AG09319 (cell line): ENCODE measurements at regions not wholly inside any gene's neighbourhood (a gene's known extent, or its start where the extent isn't known, plus 50 kb on each side); places are given as distances from the start of the nearest gene placed in this dataset.

Experiments used
- DNase-seq: peaks from one replicate; pipeline ENCODE4 v3.0.0-alpha.2; 2010; ENCODE audit warnings: low read depth; ENCODE audit errors: extremely low read depth
- TF ChIP-seq, protein P1 (sequence below): IDR thresholded peaks from 2 replicates; pipeline ENCODE4 v1.5.1; 2011; ENCODE audit warnings: low read depth, mild to moderate bottlenecking, inconsistent platforms, low read length, moderate library complexity

DNA sequence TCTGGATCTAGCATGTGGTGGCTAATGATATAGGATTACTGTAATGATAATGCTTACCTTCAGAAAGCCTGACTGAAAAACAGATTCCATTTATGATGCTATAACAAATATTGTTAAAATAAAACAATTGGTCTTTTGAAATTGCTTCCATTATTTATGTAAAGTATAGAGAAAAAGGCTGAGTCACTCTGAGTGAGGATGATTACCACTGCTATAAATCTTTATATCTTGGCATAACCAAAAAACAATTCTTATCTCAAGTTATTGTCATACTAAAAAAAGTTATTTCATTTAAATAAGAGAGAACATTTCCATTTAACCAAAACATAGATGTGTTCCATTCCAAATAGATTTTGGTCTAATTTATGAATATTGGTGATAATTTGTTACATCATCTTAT is 53.0 kb upstream of the DST start:
- DNase-seq = no peak
- TF ChIP-seq, protein P1, sequence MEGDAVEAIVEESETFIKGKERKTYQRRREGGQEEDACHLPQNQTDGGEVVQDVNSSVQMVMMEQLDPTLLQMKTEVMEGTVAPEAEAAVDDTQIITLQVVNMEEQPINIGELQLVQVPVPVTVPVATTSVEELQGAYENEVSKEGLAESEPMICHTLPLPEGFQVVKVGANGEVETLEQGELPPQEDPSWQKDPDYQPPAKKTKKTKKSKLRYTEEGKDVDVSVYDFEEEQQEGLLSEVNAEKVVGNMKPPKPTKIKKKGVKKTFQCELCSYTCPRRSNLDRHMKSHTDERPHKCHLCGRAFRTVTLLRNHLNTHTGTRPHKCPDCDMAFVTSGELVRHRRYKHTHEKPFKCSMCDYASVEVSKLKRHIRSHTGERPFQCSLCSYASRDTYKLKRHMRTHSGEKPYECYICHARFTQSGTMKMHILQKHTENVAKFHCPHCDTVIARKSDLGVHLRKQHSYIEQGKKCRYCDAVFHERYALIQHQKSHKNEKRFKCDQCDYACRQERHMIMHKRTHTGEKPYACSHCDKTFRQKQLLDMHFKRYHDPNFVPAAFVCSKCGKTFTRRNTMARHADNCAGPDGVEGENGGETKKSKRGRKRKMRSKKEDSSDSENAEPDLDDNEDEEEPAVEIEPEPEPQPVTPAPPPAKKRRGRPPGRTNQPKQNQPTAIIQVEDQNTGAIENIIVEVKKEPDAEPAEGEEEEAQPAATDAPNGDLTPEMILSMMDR = no peak

DNA sequence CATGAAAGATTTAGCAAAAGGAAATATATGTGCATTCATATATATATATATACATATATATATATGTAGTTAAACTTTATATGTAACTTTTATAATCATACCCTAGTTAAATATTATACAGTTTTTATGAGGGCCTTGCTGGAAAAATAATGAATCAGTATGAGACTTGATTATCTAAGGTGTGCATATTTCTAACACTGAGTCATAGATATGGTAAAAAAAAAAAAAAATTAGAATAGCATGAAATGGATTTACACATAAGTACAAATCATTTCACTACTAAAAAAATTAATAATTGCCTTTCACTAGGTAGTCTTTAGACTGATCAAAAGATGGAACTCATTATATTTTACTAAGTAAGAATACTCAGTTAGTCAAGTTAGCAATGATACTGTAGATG is 51.3 kb upstream of the DST start:
- TF ChIP-seq, protein P1 = no peak
- no peak for DNase-seq

DNA sequence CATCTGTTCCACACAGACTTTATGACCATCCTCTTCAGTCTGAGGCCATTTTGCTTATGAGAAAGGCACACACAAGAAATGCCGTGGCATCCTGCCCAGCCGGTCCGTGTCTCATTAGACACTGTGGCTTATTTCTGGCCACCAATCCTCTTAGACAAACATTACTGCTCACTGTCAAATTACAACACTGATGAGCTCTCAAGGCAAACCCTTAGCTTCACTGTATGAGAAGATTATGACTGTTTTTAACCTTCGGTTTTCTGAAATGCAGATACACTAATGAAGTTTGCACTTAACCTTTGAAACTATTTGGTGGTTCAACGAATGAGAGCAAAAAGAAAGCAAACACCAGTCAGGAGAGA is 50.5 kb upstream of the DST start:
- TF ChIP-seq, protein P1 = no peak
- peak; percentile 86 for DNase-seq

DNA sequence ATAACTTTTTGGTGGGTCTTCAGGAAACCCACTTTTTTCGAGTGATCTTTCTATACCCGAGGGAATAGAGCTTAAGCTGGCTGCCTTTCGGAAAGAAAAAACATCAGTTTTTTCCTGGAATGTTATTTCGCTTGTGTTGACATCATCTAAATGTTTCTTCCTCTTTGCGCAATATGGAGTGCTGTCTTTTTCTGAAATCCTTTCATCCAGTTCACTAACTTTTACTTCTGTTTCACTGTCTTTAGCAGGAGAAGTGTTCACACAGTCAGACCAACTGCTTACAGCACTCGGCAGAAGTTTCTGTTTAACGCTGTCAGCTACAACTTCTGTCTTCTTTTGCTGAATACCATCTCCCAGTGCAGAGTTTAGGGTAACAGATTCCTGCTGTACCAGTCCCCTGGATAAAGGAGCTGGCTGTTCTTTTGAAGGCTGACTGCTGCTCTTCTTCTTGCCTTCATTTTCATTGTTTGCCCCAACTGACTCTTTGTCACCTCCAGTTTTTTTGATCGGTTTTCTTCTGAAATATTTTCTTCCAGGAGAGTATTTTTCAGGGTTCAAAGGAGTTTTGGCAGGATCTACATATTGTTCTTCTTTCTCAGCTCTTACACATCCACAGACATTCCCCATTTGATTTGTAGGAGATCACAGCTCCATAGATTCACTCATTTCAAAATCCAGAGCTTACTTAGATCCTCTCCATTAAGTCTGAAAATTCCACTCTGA is 50.0 kb upstream of the DST start:
- DNase-seq = peak; percentile 35
- TF ChIP-seq, protein P1 = no peak
